ENCODE measurements at regions not wholly inside any gene's neighbourhood (a gene's known extent, or its start where the extent isn't known, plus 50 kb on each side); places are given as distances from the start of the nearest gene placed in this dataset.

- TF ChIP-seq POLR2A (IDR thresholded peaks at IDR 0.05): no peak
- TF ChIP-seq POLR2AphosphoS5 (IDR thresholded peaks at IDR 0.05): no peak
- TF ChIP-seq, protein P1, sequence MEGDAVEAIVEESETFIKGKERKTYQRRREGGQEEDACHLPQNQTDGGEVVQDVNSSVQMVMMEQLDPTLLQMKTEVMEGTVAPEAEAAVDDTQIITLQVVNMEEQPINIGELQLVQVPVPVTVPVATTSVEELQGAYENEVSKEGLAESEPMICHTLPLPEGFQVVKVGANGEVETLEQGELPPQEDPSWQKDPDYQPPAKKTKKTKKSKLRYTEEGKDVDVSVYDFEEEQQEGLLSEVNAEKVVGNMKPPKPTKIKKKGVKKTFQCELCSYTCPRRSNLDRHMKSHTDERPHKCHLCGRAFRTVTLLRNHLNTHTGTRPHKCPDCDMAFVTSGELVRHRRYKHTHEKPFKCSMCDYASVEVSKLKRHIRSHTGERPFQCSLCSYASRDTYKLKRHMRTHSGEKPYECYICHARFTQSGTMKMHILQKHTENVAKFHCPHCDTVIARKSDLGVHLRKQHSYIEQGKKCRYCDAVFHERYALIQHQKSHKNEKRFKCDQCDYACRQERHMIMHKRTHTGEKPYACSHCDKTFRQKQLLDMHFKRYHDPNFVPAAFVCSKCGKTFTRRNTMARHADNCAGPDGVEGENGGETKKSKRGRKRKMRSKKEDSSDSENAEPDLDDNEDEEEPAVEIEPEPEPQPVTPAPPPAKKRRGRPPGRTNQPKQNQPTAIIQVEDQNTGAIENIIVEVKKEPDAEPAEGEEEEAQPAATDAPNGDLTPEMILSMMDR (IDR thresholded peaks at IDR 0.05): no peak
Measured at GRCh38 chr2:185934232-185934631, 195.6 kb downstream of the FSIP2 start.

All from prostate gland (tissue), 2 donors.